PFSK-1 (cell line): ENCODE measurements at regions not wholly inside any gene's neighbourhood (a gene's known extent, or its start where the extent isn't known, plus 50 kb on each side); places are given as distances from the start of the nearest gene placed in this dataset.

Experiments
- POLR2AphosphoS5 ChIP-seq: IDR thresholded peaks from 2 replicates; pipeline ENCODE4 v1.6.1; 2012; ENCODE audit warnings: low read depth, mild to moderate bottlenecking, control low read depth, low read length, moderate library complexity
- SIN3A ChIP-seq: IDR thresholded peaks from 2 replicates; pipeline ENCODE4 v1.6.1; 2012; ENCODE audit warnings: mild to moderate bottlenecking, low read length, moderate library complexity, borderline replicate concordance; ENCODE audit not compliant: insufficient read depth

GRCh38 chr9:115891929-115892328 lies 261.7 kb upstream of the PAPPA start:
- no peak for TF ChIP-seq POLR2AphosphoS5
- no peak for TF ChIP-seq SIN3A
